GM19035 (cell line): ENCODE measurements at regions not wholly inside any gene's neighbourhood (a gene's known extent, or its start where the extent isn't known, plus 50 kb on each side); places are given as distances from the start of the nearest gene placed in this dataset.
A peak's percentile ranks its signal among the peaks of the same experiment; 100 is the strongest.

Experiments used
- ATAC-seq: cut with Tn5 transposase; IDR thresholded peaks from one replicate; pipeline ENCODE4 v1.9.1; 2021; ENCODE audit not compliant: unreplicated experiment

- ATAC-seq = no peak
These were observed 195.4 kb downstream of the MACC1 start for GRCh38 chr7:20021831-20022230.

- ATAC-seq = no peak
These were observed 196.1 kb downstream of the MACC1 start for GRCh38 chr7:20021066-20021465.

GRCh38 chr7:20019757-20020432 is 197.3 kb downstream of the MACC1 start:
- peak; percentile 63 for ATAC-seq

DNA sequence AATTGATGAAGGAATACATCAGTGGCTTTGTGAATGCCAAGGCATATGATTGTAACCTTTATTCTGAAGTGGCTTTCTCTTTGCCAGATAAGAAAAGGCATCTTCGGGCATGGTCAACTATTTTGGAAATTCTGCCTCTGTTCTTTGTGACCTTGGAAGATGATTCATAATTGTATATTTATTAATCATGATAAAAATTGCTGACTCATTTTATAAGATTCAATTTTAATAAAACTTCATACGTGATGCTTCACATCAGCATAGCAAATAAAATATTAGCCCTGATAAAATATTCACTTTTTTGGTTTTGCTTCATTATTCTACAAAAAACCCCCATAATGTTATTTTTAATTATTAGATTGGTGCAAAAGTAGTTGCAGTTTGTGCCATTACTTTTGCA is 200.5 kb downstream of the MACC1 start:
- no peak for ATAC-seq

- ATAC-seq = no peak
These were observed 203.6 kb downstream of the MACC1 start for GRCh38 chr7:20013536-20013935.

DNA sequence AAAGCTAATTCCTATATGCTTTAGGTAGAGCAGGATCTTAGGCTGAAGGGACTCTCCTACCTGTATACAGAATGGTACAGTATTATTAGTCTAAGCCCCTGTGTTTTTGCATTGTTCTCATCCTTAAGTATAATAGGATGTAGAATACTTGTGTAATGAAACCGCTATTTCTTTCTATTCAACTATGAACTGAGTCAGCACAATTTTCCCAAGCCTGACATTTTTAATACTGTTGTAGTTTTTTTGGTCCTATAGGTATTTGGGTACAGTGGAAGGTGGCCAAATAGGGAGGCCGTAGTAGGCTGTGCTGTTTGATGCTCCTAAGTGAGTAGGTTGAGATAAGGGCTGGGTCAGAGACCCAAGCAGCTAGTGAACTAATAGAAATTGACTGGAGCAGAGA is 205.1 kb downstream of the MACC1 start:
- ATAC-seq = no peak

- ATAC-seq = no peak
These were observed 206.3 kb downstream of the MACC1 start for GRCh38 chr7:20010877-20011276.

DNA sequence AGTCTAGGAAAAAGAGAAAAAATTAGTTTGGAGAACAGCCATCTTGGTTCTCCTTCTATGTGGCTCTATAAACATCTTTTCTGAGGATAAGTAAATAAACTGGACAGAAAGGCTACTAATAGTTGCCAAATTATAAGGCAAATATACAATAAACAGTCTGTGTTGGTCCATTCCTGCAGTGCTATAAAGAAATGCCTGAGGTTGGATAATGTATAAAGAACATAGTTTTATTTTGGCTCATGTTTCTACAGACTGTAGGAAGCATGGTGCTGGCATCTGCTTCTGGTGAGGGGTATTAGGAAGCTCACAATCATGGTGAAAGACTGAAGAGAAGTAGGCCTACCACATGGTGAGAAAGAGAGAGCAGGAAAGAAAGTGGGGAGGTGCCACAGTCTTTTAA is 209.7 kb downstream of the MACC1 start:
- no peak for ATAC-seq

- no peak for ATAC-seq
These were observed 212.1 kb downstream of the MACC1 start for GRCh38 chr7:20005081-20005480.

GRCh38 chr7:19999681-20000080 is 217.5 kb downstream of the MACC1 start:
- no peak for ATAC-seq

DNA sequence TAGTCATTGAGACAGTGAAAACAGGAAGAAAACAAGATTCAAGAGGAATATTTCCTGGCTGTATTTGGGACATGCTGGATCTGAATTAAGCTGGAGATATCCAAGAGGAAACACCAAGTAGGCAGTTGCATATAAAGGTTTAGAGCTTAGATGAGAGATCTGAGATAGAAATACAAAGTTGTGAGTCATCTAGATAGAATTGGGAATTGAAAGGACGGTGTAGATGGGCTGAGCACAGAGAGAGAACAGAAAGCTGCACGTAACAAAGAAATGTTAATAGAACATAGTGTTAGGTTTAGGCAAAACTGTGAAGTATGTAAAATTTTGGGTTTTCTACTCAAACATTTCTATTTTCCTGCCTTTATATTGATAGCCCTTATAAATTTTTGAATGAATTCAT is 218.5 kb upstream of the TMEM196 start:
- no peak for ATAC-seq

DNA sequence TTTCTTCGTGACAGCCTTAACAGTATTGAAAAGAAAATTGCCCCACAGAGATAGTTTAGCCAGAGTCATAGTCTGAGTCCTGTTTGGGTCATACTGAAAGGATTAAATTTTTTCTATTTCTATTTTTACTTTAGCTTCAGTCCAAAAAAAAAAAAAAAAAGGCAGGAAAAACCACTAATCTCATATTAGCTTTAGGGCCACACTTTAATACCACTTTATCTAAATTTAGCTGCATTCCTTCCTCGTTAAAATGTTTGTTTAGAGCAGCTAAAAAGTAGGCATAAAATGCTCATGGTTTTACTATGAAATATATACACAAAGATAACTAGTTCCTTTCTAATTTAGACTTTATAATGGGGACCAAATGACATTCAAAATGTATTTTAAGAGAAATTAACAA is 216.5 kb upstream of the TMEM196 start:
- ATAC-seq = no peak

GRCh38 chr7:19988860-19989259 is 215.4 kb upstream of the TMEM196 start:
- no peak for ATAC-seq

GRCh38 chr7:19984231-19984632 is 210.8 kb upstream of the TMEM196 start:
- no peak for ATAC-seq

- no peak for ATAC-seq
These were observed 209.7 kb upstream of the TMEM196 start for GRCh38 chr7:19982841-19983835.

DNA sequence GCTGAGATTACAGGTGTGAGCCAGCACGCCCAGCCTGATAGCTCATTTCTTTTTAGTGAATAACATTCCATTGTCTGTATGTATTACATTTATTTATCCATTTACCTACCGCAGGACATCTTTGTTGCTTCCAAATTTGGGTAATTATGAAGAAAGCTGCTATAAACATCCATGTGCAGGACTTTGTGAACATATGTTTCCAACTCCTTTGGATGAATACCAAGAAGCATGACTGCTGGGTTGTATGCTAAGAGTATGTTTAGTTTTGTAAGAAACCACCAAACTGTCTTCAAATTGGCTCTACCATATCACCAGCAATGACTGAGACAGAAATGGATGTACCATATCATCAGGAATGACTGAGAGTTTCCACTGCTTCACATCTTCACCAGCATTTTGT is 200.2 kb upstream of the TMEM196 start:
- ATAC-seq = no peak

GRCh38 chr7:19972876-19973275 is 199.5 kb upstream of the TMEM196 start:
- ATAC-seq = no peak

DNA sequence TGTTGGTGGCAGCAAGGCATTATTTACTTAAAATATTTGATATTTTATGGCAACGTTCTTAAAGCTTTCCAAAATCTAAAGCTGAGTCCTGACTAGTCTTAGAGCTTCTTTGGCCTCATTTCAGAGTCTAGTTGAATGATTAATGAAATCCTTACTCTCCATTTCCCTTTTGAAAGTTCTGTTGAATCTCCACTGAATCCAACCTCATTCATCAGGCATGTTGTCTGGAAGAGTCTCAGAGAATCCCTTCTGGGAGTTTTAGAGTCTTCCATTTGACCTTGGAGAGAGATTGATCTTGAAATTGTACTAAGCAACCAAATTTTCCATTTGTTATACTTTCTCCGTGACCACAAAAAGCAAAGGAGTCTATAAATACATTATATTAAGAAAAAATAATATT is 198.5 kb upstream of the TMEM196 start:
- ATAC-seq = no peak

DNA sequence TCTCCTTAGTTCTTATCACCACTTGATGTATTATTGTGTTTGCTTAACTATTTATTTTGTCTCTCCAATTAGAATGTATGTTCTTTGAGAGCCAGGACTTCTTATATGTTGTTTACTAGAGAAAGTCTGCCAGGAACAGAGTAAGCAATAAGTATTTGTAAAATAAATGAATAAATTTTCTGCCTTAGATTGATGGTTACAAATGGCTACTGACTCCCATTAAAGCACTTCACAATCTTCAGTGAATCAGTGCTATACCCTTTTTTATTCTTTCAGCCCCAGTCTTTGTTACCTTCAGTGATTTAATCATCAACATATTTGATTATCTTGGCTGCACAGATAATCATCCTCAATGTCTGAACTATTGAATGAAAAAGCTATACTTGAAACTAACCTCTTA is 197.1 kb upstream of the TMEM196 start:
- no peak for ATAC-seq

DNA sequence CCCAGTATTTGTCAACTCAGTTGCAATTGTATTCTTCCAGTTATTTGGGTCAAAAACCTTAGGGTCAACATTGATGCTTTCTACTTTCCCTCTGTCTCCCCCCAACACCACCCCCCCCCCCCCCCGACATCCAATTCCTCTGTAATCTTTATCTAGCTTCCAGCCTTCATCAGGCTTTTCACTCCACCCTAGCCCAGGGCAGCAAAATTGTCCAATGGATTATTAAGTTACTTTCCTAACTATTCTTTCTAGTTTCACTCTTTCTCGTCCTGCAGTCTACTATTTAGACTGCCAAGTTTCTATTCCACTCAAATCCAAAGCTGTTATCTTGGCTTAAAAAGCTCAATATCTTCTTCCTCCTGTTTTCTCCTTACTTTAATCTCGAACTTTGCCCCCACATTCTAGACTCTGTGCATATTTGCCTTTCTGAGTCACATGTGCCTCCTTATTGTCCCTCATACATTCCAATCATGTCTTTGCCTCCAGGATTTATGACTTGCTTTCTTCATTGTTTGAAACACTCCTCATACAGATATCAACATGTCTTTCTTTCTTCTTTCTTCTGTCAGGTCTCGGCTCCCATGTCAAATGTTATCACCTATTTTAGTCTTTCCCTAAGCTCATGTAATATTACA is 196.6 kb upstream of the TMEM196 start:
- no peak for ATAC-seq

DNA sequence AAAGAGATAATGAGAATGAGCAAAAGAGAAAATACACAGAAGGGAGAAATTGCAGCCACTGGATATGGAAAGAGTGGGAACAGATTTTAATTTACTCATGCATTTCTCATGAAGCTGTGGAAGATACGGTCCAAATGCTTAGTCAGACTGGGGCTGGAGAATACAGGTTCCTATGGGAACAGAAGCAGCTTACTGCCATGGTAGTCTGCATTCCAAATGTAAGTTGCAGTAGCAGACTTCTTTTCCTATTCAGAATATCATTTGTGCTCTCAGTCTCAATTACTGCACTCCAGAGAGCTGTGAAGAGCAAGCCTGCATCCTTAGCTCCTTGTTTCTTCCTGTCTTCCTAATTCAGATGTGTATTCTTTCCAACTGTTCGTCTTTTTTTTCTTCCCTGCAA is 190.8 kb upstream of the TMEM196 start:
- no peak for ATAC-seq

DNA sequence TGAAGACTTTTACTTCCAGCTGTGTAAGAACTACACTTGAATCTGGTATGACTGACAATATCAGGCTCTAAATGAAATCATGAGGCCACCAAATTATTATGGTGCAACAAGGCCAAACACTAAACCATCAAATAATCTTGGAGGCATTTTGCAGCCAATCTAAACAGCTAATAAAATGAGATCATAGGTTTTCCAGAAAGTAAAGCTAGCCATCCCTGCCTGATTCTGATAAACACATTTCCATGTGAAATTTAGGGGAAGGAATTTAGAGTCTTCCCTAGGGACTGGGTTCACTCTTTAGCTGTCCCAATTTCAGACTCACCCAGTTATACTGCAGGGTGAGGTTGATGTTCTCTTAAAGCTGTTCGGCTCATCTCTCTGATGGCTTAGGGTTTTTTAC is 190.3 kb upstream of the TMEM196 start:
- ATAC-seq = no peak
